IMR-90 (cell line): ENCODE measurements at regions not wholly inside any gene's neighbourhood (a gene's known extent, or its start where the extent isn't known, plus 50 kb on each side); places are given as distances from the start of the nearest gene placed in this dataset.

ENCODE experiments used
- ATAC-seq: fragments of 200-7000 bp; cut with Tn5 transposase; 2 replicates; pipeline ENCODE4 v1.9.1; 2020; ENCODE audit warnings: low read depth, mild to moderate bottlenecking, moderate library complexity
- BruUV-seq: library from RNA; stranded (reverse); fragments of 400-500 nt; replicated peaks from 2 replicates; lab custom pipeline; 2021; lab: Mats Ljungman, UMichigan
- CTCF ChIA-PET: fragments of 300-600 bp; formaldehyde crosslinking; extraction: SDS; loops from one replicate; lab custom pipeline; 2021; ENCODE audit warnings: antibody characterized with exemption; lab: Yijun Ruan, JAX
- POLR2A ChIA-PET: fragments of 300-600 bp; sonication (Branson Sonifier 250); formaldehyde crosslinking; loops from one replicate; lab custom pipeline; 2022; ENCODE audit warnings: antibody characterized with exemption; ENCODE audit not compliant: unreplicated experiment; lab: Charles Lee
- DNase-seq: peaks from one replicate; pipeline ENCODE4 v3.0.0; 2013
- H2AFZ ChIP-seq: replicated peaks from 2 replicates; pipeline ENCODE3; 2013; ENCODE audit warnings: low read length, mild to moderate bottlenecking; ENCODE audit not compliant: poor library complexity
- H2AK5ac ChIP-seq: 2 replicates; pipeline ENCODE4 v1.6.1; 2013; ENCODE audit warnings: low read depth, low read length, inconsistent platforms
- H2AK9ac ChIP-seq: replicated peaks from 2 replicates; pipeline ENCODE3; 2013; ENCODE audit warnings: mild to moderate bottlenecking, low read depth, low read length, moderate library complexity; ENCODE audit not compliant: poor library complexity
- H2BK120ac ChIP-seq: 2 replicates; pipeline ENCODE4 v1.6.1; 2013; ENCODE audit warnings: low read depth, low read length, inconsistent platforms
- H2BK15ac ChIP-seq: 3 replicates; pipeline ENCODE4 v1.6.1; 2013; ENCODE audit warnings: low read depth, low read length, inconsistent platforms
- H2BK20ac ChIP-seq: 2 replicates; pipeline ENCODE4 v1.6.1; 2013; ENCODE audit warnings: low read depth, mild to moderate bottlenecking, inconsistent platforms, low read length, moderate library complexity
- H2BK5ac ChIP-seq: 2 replicates; pipeline ENCODE4 v1.6.1; 2013; ENCODE audit warnings: mild to moderate bottlenecking, low read depth, low read length, inconsistent platforms; ENCODE audit not compliant: poor library complexity, severe bottlenecking
- H3K14ac ChIP-seq: replicated peaks from 2 replicates; pipeline ENCODE4 v1.6.1; 2013; ENCODE audit warnings: low read depth, low read length, inconsistent platforms
- H3K18ac ChIP-seq: 2 replicates; pipeline ENCODE4 v1.6.1; 2013; ENCODE audit warnings: low read depth, low read length, control low read depth
- H3K23ac ChIP-seq: 2 replicates; pipeline ENCODE4 v1.6.1; 2013; ENCODE audit warnings: low read depth, low read length, inconsistent platforms
- H3K27ac ChIP-seq: 2 replicates; pipeline ENCODE4 v1.5.1; 2013; ENCODE audit warnings: mild to moderate bottlenecking, control low read depth, low read length; ENCODE audit not compliant: insufficient read depth
- H3K27me3 ChIP-seq: 2 replicates; pipeline ENCODE4 v1.6.1; 2013; ENCODE audit warnings: low read length; ENCODE audit not compliant: control insufficient read depth, insufficient read depth
- H3K36me3 ChIP-seq: 2 replicates; pipeline ENCODE4 v1.6.1; 2013; ENCODE audit warnings: low read length, mixed read lengths; ENCODE audit not compliant: control insufficient read depth, insufficient read depth
- H3K4ac ChIP-seq: 2 replicates; pipeline ENCODE4 v1.6.1; 2013; ENCODE audit warnings: low read depth, low read length, inconsistent platforms
- H3K4me1 ChIP-seq: 2 replicates; pipeline ENCODE4 v1.6.1; 2013; ENCODE audit warnings: low read length, mixed read lengths; ENCODE audit not compliant: control insufficient read depth, insufficient read depth
- H3K4me2 ChIP-seq: 2 replicates; pipeline ENCODE4 v1.6.1; 2013; ENCODE audit warnings: low read depth, mild to moderate bottlenecking, control low read depth, low read length, moderate library complexity
- H3K4me3 ChIP-seq: 2 replicates; pipeline ENCODE4 v1.5.1; 2013; ENCODE audit warnings: low read depth, mild to moderate bottlenecking, control low read depth, low read length, moderate library complexity; ENCODE audit not compliant: insufficient read depth
- H3K56ac ChIP-seq: 2 replicates; pipeline ENCODE4 v1.6.1; 2013; ENCODE audit warnings: low read length, inconsistent platforms; ENCODE audit not compliant: insufficient read depth; ENCODE audit errors: extremely low read depth
- H3K79me1 ChIP-seq, 2 experiments: 2 replicates each; pipeline ENCODE4 v1.6.1; 2013; ENCODE audit warnings: low read length in 2 of 2, inconsistent platforms in 1 of 2, low read depth in 1 of 2
- H3K9ac ChIP-seq: 2 replicates; pipeline ENCODE4 v1.6.1; 2013; ENCODE audit warnings: low read depth, low read length, control low read depth
- H3K9me1 ChIP-seq: 2 replicates; pipeline ENCODE4 v1.6.1; 2013; ENCODE audit warnings: low read length, inconsistent platforms; ENCODE audit not compliant: insufficient read depth
- H3K9me3 ChIP-seq: 2 replicates; pipeline ENCODE4 v1.6.1; 2013; ENCODE audit warnings: low read length; ENCODE audit not compliant: control insufficient read depth, insufficient read depth
- H4K20me1 ChIP-seq: 2 replicates; pipeline ENCODE4 v1.6.1; 2013; ENCODE audit warnings: low read length, inconsistent platforms; ENCODE audit not compliant: insufficient read depth
- H4K5ac ChIP-seq: 2 replicates; pipeline ENCODE4 v1.6.1; 2013; ENCODE audit warnings: mild to moderate bottlenecking, low read depth, low read length, control low read depth
- H4K8ac ChIP-seq, 2 experiments: 2 replicates each; pipeline ENCODE4 v1.6.1; 2013; ENCODE audit warnings: low read depth in 2 of 2, low read length in 2 of 2, control low read depth in 1 of 2, inconsistent platforms in 1 of 2
- H4K91ac ChIP-seq: 2 replicates; pipeline ENCODE4 v1.6.1; 2013; ENCODE audit warnings: low read depth, low read length, inconsistent platforms; ENCODE audit not compliant: insufficient read depth
- BHLHE40 ChIP-seq: fragments of 150-350 bp; IDR thresholded peaks from 2 replicates; pipeline ENCODE4 v1.6.1; 2016; ENCODE audit warnings: mild to moderate bottlenecking, low read depth, low read length
- RAD21 ChIP-seq: IDR thresholded peaks from 2 replicates; pipeline ENCODE4 v1.6.1; 2012; ENCODE audit warnings: low read length, improper control_type of control experiment
- WGBS, 2 experiments: methylation state at CpG; one replicate each; pipeline versions ENCODE4 v1.1.5 to v1.1.7; 2013; ENCODE audit warnings: missing lambda C conversion rate in 2 of 2; ENCODE audit not compliant: insufficient read length in 1 of 2; ENCODE audit errors: extremely low coverage in 2 of 2; 5-methylcytosine and 5-hydroxymethylcytosine counted together
- dilution Hi-C: fragments of 300-500 bp; cut with HindIII; formaldehyde crosslinking; loops from one replicate; pipeline ENCODE4 v1.14.3; 2018; ENCODE audit warnings: low sequenced_read_pairs; ENCODE audit not compliant: unreplicated experiment
- in situ Hi-C: fragments of 300-500 bp; cut with MboI; formaldehyde crosslinking; loops from 3 replicates; pipeline ENCODE4 v1.14.3; 2019; ENCODE audit warnings: low sequenced_read_pairs, inconsistent platforms, mixed read lengths
- intact Hi-C: fragments of 100-400 bp; cut with micrococcal nuclease; formaldehyde crosslinking; loops from 2 replicates; pipeline ENCODE4 v1.10.0; 2022

- POLR2A ChIA-PET, result no interaction called here
- no peaks in the 10 kb centered on the region for H4K20me1 ChIP-seq
- H4K91ac ChIP-seq, result no peak overlapping the region
- H3K27ac ChIP-seq, result no peak overlapping the region
- H3K23ac ChIP-seq, result no peak overlapping the region
- H3K36me3 ChIP-seq, result no peaks in the 10 kb centered on the region
- 60% methylated on average over 1 of the region's 3 CpGs; no CpG with 5 or more reads in 1 of the 2 experiments for WGBS, 2 experiments
- dilution Hi-C loops, result no loop called here
- no peak overlapping the region for H3K56ac ChIP-seq
- H4K8ac ChIP-seq, result no peak overlapping the region
- H4K5ac ChIP-seq, result no peak overlapping the region
- peaks cover 2% of the 10 kb centered on the region; the same call in 1 of the 2 replicates for H3K4me1 ChIP-seq
- no peak overlapping the region for H3K4me3 ChIP-seq
- BruUV-seq, result no TSS peak
- DNase-seq, result no peak
- no peak for TF ChIP-seq RAD21
- no peak for TF ChIP-seq BHLHE40
- ATAC-seq, result no peak
- H3K18ac ChIP-seq, result no peak overlapping the region
- H3K9me3 ChIP-seq, result no peaks in the 10 kb centered on the region
- no peak overlapping the region for H3K14ac ChIP-seq
- H2BK15ac ChIP-seq, result no peak overlapping the region
- H3K27me3 ChIP-seq, result no peaks in the 10 kb centered on the region
- no peak overlapping the region for H2AFZ ChIP-seq
- H2BK5ac ChIP-seq, result no peak overlapping the region
- no peak overlapping the region for H2BK120ac ChIP-seq
- H3K9ac ChIP-seq, result no peak overlapping the region
- H2BK20ac ChIP-seq, result no peak overlapping the region
- H3K9me1 ChIP-seq, result no peaks in the 10 kb centered on the region
- in situ Hi-C loops, result no loop called here
- no peak overlapping the region for H3K4ac ChIP-seq
- H2AK5ac ChIP-seq, result no peak overlapping the region
- intact Hi-C loops, result no loop called here
- CTCF ChIA-PET, result no interaction called here
- H3K79me1 ChIP-seq, result no peaks in the 10 kb centered on the region
- no peak overlapping the region for H3K4me2 ChIP-seq
- H2AK9ac ChIP-seq, result no peak overlapping the region
Measured at GRCh38 chr5:110945874-110946436, 125.6 kb upstream of the TSLP start.
